ENCODE measurements at regions not wholly inside any gene's neighbourhood (a gene's known extent, or its start where the extent isn't known, plus 50 kb on each side); places are given as distances from the start of the nearest gene placed in this dataset.

- ChIA-PET POLR2A (interaction anchor here (0.6 kb wide), 1 partner anchor 158 kb away, joined by 6 read pairs; no protein-coding TSS in a partner anchor), CTCF (no interaction called here)
These were observed 158.8 kb upstream of the DACH1 start for GRCh38 chr13:72025836-72026235.

DNA sequence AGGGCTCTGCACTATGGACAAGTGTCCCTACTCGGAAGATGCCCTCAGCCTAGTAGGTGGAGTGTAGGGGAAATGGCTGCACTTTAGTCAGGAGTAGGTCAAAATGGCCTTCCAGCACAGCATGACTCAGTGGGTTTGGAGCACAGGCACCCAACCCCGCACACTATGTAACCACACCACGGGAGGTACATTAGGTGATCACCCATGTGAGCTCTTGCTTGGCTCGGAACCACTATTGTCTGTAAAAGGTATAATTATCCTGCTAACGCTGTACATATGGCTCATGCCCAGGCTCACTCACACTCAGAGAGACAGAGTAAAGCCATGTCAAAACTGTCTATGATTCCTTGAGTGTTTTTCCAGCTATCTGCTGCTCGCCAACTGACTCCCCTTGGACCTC is 156.9 kb upstream of the DACH1 start:
- H3K36me3 ChIP-seq (ENCODE audit: control insufficient read depth, insufficient read depth, low read length), result no peaks in the 10 kb centered on the region
- H3K27me3 ChIP-seq (ENCODE audit: control insufficient read depth, insufficient read depth, low read length), result no peaks in the 10 kb centered on the region
- TF ChIP-seq, protein P1, sequence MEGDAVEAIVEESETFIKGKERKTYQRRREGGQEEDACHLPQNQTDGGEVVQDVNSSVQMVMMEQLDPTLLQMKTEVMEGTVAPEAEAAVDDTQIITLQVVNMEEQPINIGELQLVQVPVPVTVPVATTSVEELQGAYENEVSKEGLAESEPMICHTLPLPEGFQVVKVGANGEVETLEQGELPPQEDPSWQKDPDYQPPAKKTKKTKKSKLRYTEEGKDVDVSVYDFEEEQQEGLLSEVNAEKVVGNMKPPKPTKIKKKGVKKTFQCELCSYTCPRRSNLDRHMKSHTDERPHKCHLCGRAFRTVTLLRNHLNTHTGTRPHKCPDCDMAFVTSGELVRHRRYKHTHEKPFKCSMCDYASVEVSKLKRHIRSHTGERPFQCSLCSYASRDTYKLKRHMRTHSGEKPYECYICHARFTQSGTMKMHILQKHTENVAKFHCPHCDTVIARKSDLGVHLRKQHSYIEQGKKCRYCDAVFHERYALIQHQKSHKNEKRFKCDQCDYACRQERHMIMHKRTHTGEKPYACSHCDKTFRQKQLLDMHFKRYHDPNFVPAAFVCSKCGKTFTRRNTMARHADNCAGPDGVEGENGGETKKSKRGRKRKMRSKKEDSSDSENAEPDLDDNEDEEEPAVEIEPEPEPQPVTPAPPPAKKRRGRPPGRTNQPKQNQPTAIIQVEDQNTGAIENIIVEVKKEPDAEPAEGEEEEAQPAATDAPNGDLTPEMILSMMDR (IDR thresholded peaks at IDR 0.05; ENCODE audit: insufficient read depth, low read depth, low read length), result no peak
- H3K4me3 ChIP-seq (ENCODE audit: low read depth, low read length), result no peak overlapping the region
- CTCF ChIA-PET, result no interaction called here
- POLR2A ChIA-PET, result no interaction called here
- no peak for DNase-seq (ENCODE audit: low read depth)

More at GRCh38 chr13:72025836-72026235, 158.8 kb upstream of the DACH1 start:
- Histone ChIP-seq H3K4me3 (ENCODE audit: low read depth, low read length) (no peak overlapping the region), H3K27me3 (ENCODE audit: control insufficient read depth, insufficient read depth, low read length) (no peaks in the 10 kb centered on the region), H3K36me3 (ENCODE audit: control insufficient read depth, insufficient read depth, low read length) (no peaks in the 10 kb centered on the region)
- no peak for DNase-seq (ENCODE audit: low read depth)
- TF ChIP-seq, protein P1 (IDR thresholded peaks at IDR 0.05; ENCODE audit: insufficient read depth, low read depth, low read length), result no peak

GRCh38 chr13:72005455-72005854 is 138.5 kb upstream of the DACH1 start:
- ChIA-PET CTCF (no interaction called here), POLR2A (no interaction called here)
- Histone ChIP-seq H3K4me3 (ENCODE audit: low read depth, low read length) (no peak overlapping the region), H3K36me3 (ENCODE audit: control insufficient read depth, insufficient read depth, low read length) (no peaks in the 10 kb centered on the region), H3K27me3 (ENCODE audit: control insufficient read depth, insufficient read depth, low read length) (no peaks in the 10 kb centered on the region)
- no peak for DNase-seq (ENCODE audit: low read depth)
- TF ChIP-seq, protein P1 (IDR thresholded peaks at IDR 0.05; ENCODE audit: insufficient read depth, low read depth, low read length), result no peak

DNA sequence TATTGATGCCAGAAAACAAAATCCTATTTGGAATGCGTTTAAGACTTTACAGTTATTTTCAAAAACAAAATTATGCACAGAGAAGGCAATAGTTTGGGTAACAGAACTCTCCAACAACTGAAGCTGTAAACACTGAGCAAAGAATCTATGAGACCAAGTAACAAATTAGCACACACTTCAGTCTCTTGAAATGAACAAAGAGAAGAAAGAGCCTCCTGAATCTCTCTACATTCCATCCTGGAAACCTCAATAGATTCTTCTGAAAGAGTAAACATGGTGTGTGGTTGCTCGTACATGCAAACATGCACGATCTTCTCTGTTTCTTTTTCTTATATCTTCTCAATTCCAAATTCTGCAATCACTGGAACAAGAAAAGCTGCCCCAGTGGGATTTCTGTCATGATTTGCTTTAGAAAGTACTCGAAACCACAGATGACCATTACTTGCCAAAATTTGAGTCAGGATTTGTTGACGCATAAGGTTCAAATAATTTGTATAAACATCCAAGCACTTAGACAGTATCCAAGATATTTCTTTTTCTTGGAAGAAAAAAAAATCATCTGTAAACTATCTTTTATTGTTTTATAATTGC is 137.9 kb upstream of the DACH1 start:
- DNase-seq (ENCODE audit: low read depth), result peak; percentile 20
- no peaks in the 10 kb centered on the region for H3K36me3 ChIP-seq (ENCODE audit: control insufficient read depth, insufficient read depth, low read length)
- POLR2A ChIA-PET, result no interaction called here
- TF ChIP-seq, protein P1 (IDR thresholded peaks at IDR 0.05; ENCODE audit: insufficient read depth, low read depth, low read length), result no peak
- H3K27me3 ChIP-seq (ENCODE audit: control insufficient read depth, insufficient read depth, low read length), result no peaks in the 10 kb centered on the region
- CTCF ChIA-PET, result no interaction called here
- H3K4me3 ChIP-seq (ENCODE audit: low read depth, low read length), result no peak overlapping the region

- POLR2A ChIA-PET, result no interaction called here
- no peaks in the 10 kb centered on the region for H3K27me3 ChIP-seq (ENCODE audit: control insufficient read depth, insufficient read depth, low read length)
- CTCF ChIA-PET, result no interaction called here
- DNase-seq (ENCODE audit: low read depth), result no peak
- TF ChIP-seq, protein P1 (IDR thresholded peaks at IDR 0.05; ENCODE audit: insufficient read depth, low read depth, low read length), result no peak
- no peak overlapping the region for H3K4me3 ChIP-seq (ENCODE audit: low read depth, low read length)
- no peaks in the 10 kb centered on the region for H3K36me3 ChIP-seq (ENCODE audit: control insufficient read depth, insufficient read depth, low read length)
These were observed 137.2 kb upstream of the DACH1 start for GRCh38 chr13:72004246-72004645.
